Parathyroid adenoma (tissue), 2 donors: ENCODE measurements at regions not wholly inside any gene's neighbourhood (a gene's known extent, or its start where the extent isn't known, plus 50 kb on each side); places are given as distances from the start of the nearest gene placed in this dataset.

ENCODE experiments used
- H2AFZ ChIP-seq: fragments of 300-600 bp; sonication (generic); one replicate; pipeline ENCODE4 v1.7.0; 2017; ENCODE audit warnings: antibody characterized with exemption, mild to moderate bottlenecking
- H3K27ac ChIP-seq: fragments of 300-600 bp; sonication (generic); one replicate; pipeline ENCODE4 v1.7.0; 2017
- H3K27me3 ChIP-seq: fragments of 300-600 bp; sonication (generic); one replicate; pipeline ENCODE4 v1.7.0; 2017; ENCODE audit warnings: low read length; ENCODE audit not compliant: control insufficient read depth, insufficient read depth
- H3K36me3 ChIP-seq: fragments of 300-600 bp; sonication (generic); one replicate; pipeline ENCODE4 v1.7.0; 2017; ENCODE audit warnings: low read length; ENCODE audit not compliant: control insufficient read depth, insufficient read depth
- H3K4me1 ChIP-seq: fragments of 300-600 bp; sonication (generic); one replicate; pipeline ENCODE4 v1.7.0; 2017; ENCODE audit warnings: control low read depth
- H3K4me2 ChIP-seq: fragments of 300-600 bp; sonication (generic); one replicate; pipeline ENCODE4 v1.7.0; 2017; ENCODE audit warnings: low read length
- H3K4me3 ChIP-seq: fragments of 300-600 bp; sonication (generic); one replicate; pipeline ENCODE4 v1.7.0; 2017; ENCODE audit warnings: low read depth, low read length
- H3K79me2 ChIP-seq: fragments of 300-600 bp; sonication (generic); one replicate; pipeline ENCODE4 v1.7.0; 2017; ENCODE audit warnings: control low read depth
- H3K9ac ChIP-seq: fragments of 300-600 bp; sonication (generic); one replicate; pipeline ENCODE4 v1.7.0; 2017; ENCODE audit warnings: mild to moderate bottlenecking
- H3K9me3 ChIP-seq: fragments of 300-600 bp; sonication (generic); one replicate; pipeline ENCODE4 v1.7.0; 2017; ENCODE audit warnings: low read length; ENCODE audit not compliant: control insufficient read depth
- CTCF ChIP-seq: fragments of 300-600 bp; sonication (generic); IDR thresholded peaks from one replicate; pipeline ENCODE4 v1.7.0; 2017; ENCODE audit warnings: antibody characterized with exemption, mild to moderate bottlenecking
- donor health status: primary hyperparathyroidism.

GRCh38 chr4:1542516-1543320 is 136.5 kb upstream of the NKX1-1 start:
- Histone ChIP-seq H3K4me2 (no peak overlapping the region), H3K4me1 (no peaks in the 10 kb centered on the region), H3K36me3 (no peaks in the 10 kb centered on the region), H3K9me3 (no peaks in the 10 kb centered on the region), H2AFZ (no peak overlapping the region), H3K27ac (no peak overlapping the region), H3K4me3 (no peak overlapping the region), H3K79me2 (no peaks in the 10 kb centered on the region), H3K9ac (no peak overlapping the region), H3K27me3 (no peaks in the 10 kb centered on the region)
- TF ChIP-seq CTCF: no peak

GRCh38 chr4:1542226-1542490 is 135.9 kb upstream of the NKX1-1 start:
- Histone ChIP-seq H3K27me3 (no peaks in the 10 kb centered on the region), H3K36me3 (no peaks in the 10 kb centered on the region), H3K4me2 (no peak overlapping the region), H3K27ac (peak overlapping the region; percentile 36), H3K9ac (no peak overlapping the region), H2AFZ (no peak overlapping the region), H3K79me2 (no peaks in the 10 kb centered on the region), H3K4me3 (no peak overlapping the region), H3K9me3 (no peaks in the 10 kb centered on the region), H3K4me1 (no peaks in the 10 kb centered on the region)
- no peak for TF ChIP-seq CTCF

GRCh38 chr4:1541449-1542225 is 135.4 kb upstream of the NKX1-1 start:
- H3K27me3 ChIP-seq: no peaks in the 10 kb centered on the region
- no peak for TF ChIP-seq CTCF
- H3K9ac ChIP-seq: no peak overlapping the region
- no peaks in the 10 kb centered on the region for H3K79me2 ChIP-seq
- no peaks in the 10 kb centered on the region for H3K9me3 ChIP-seq
- no peak overlapping the region for H3K4me3 ChIP-seq
- H2AFZ ChIP-seq: no peak overlapping the region
- H3K27ac ChIP-seq: peak overlapping the region; percentile 36
- no peak overlapping the region for H3K4me2 ChIP-seq
- no peaks in the 10 kb centered on the region for H3K4me1 ChIP-seq
- H3K36me3 ChIP-seq: no peaks in the 10 kb centered on the region

GRCh38 chr4:1540601-1541375 is 134.5 kb upstream of the NKX1-1 start:
- Histone ChIP-seq H3K36me3 (no peaks in the 10 kb centered on the region), H2AFZ (no peak overlapping the region), H3K9ac (no peak overlapping the region), H3K9me3 (no peaks in the 10 kb centered on the region), H3K4me1 (no peaks in the 10 kb centered on the region), H3K27ac (peak overlapping the region; percentile 42), H3K4me2 (no peak overlapping the region), H3K79me2 (no peaks in the 10 kb centered on the region), H3K27me3 (no peaks in the 10 kb centered on the region), H3K4me3 (no peak overlapping the region)
- TF ChIP-seq CTCF: no peak
